GM12878 (cell line): ENCODE measurements at regions not wholly inside any gene's neighbourhood (a gene's known extent, or its start where the extent isn't known, plus 50 kb on each side); places are given as distances from the start of the nearest gene placed in this dataset.
A peak's percentile ranks its signal among the peaks of the same experiment; 100 is the strongest.

Experiments used
- ATAC-seq: fragments of 200-7000 bp; cut with Tn5 transposase; 3 replicates; pipeline ENCODE4 v1.9.1; 2020; ENCODE audit warnings: mild to moderate bottlenecking, moderate library complexity
- BruUV-seq: library from RNA; stranded (reverse); fragments of 400-500 nt; replicated peaks from 2 replicates; lab custom pipeline; 2021; lab: Mats Ljungman, UMichigan
- CTCF ChIA-PET: fragments of 300-600 bp; sonication (Branson Sonifier 250); formaldehyde crosslinking; extraction: SDS; loops from one replicate; lab custom pipeline; 2021; ENCODE audit warnings: inconsistent platforms; lab: Yijun Ruan, JAX
- POLR2A ChIA-PET: fragments of 350-600 bp; formaldehyde crosslinking; extraction: SDS; loops from one replicate; lab custom pipeline; 2021; ENCODE audit warnings: inconsistent platforms; lab: Charles Lee
- RAD21 ChIA-PET: fragments of 300-600 bp; sonication (Branson Sonifier 250); formaldehyde crosslinking; loops from one replicate; lab custom pipeline; 2023; ENCODE audit warnings: antibody characterized with exemption; ENCODE audit not compliant: unreplicated experiment; lab: Charles Lee
- SMC1A ChIA-PET: fragments of 300-600 bp; sonication (Branson Sonifier 250); formaldehyde crosslinking; loops from one replicate; lab custom pipeline; 2023; ENCODE audit not compliant: unreplicated experiment, uncharacterized antibody; lab: Charles Lee
- DNase-seq: peaks from one replicate; pipeline ENCODE4 v3.0.0-alpha.2; 2011; ENCODE audit warnings: low read depth, low spot score
- FAIRE-seq: peaks from 3 replicates; lab custom pipeline; 2011; peaks lifted over from hg19 to GRCh38; lab: Jason Lieb, UNC
- H2AFZ ChIP-seq: 2 replicates; pipeline ENCODE4 v1.6.0; 2011; ENCODE audit warnings: low read depth, low read length, control low read depth; ENCODE audit not compliant: control insufficient read depth
- H3K27ac ChIP-seq: 2 replicates; pipeline ENCODE4 v1.5.1; 2011; ENCODE audit warnings: control low read depth; ENCODE audit not compliant: control insufficient read depth, insufficient read depth
- H3K27me3 ChIP-seq, 2 experiments: replicated peaks in 1 of 2; 2 replicates each; pipeline versions ENCODE4 v1.6.0 to v1.6.1; 2011; ENCODE audit warnings: low read length in 1 of 2; ENCODE audit not compliant: control insufficient read depth in 2 of 2, insufficient read depth in 2 of 2
- H3K36me3 ChIP-seq, 2 experiments: 2 replicates each; pipeline ENCODE4 v1.5.1; 2011; ENCODE audit warnings: low read length in 1 of 2; ENCODE audit not compliant: control insufficient read depth in 2 of 2, insufficient read depth in 2 of 2
- H3K4me1 ChIP-seq: 2 replicates; pipeline ENCODE4 v1.6.1; 2011; ENCODE audit warnings: mild to moderate bottlenecking, low read length, moderate library complexity, mixed read lengths; ENCODE audit not compliant: control insufficient read depth, insufficient read depth
- H3K4me2 ChIP-seq: 2 replicates; pipeline ENCODE4 v1.6.0; 2011; ENCODE audit warnings: control low read depth; ENCODE audit not compliant: control insufficient read depth, insufficient read depth
- H3K4me3 ChIP-seq: fragments of 200-600 bp; sonication (generic); 2 replicates; pipeline ENCODE4 v1.5.1; 2016
- H3K79me2 ChIP-seq: 2 replicates; pipeline ENCODE4 v1.6.0; 2011; ENCODE audit warnings: low read length; ENCODE audit not compliant: control insufficient read depth, insufficient read depth
- H3K9ac ChIP-seq: 2 replicates; pipeline ENCODE4 v1.8.0; 2011; ENCODE audit warnings: low read length, control low read depth, mixed read lengths; ENCODE audit not compliant: control insufficient read depth, insufficient read depth
- H3K9me3 ChIP-seq: replicated peaks from 3 replicates; pipeline ENCODE4 v1.5.1; 2011; ENCODE audit warnings: mild to moderate bottlenecking, low read length; ENCODE audit not compliant: control insufficient read depth, insufficient read depth
- H4K20me1 ChIP-seq: 2 replicates; pipeline ENCODE4 v1.6.0; 2011; ENCODE audit not compliant: control insufficient read depth, insufficient read depth
- EGR1 ChIP-seq, 2 experiments: IDR thresholded peaks; 1 replicate in 1 of 2; 2 replicates in 1 of 2; pipeline ENCODE4 v1.6.1; 2011 to 2012; ENCODE audit warnings: low read depth in 2 of 2, low read length in 2 of 2, borderline replicate concordance in 1 of 2, mild to moderate bottlenecking in 1 of 2, moderate library complexity in 1 of 2
- ETV6 ChIP-seq, 2 experiments: fragments of 450-650 bp in 1 of 2; IDR thresholded peaks in 1 of 2; conservative IDR thresholded peaks in 1 of 2; 2 replicates each; pipeline ENCODE4 v1.6.1; 2014; ENCODE audit warnings: antibody characterized with exemption in 1 of 2, borderline replicate concordance in 1 of 2, low read depth in 1 of 2, mild to moderate bottlenecking in 1 of 2, moderate library complexity in 1 of 2
- HDGF ChIP-seq: fragments of 450-650 bp; IDR thresholded peaks from 2 replicates; pipeline ENCODE4 v1.6.1; 2016; ENCODE audit warnings: antibody characterized with exemption
- IKZF1 ChIP-seq: fragments of 450-650 bp; conservative IDR thresholded peaks from 2 replicates; pipeline ENCODE4 v1.6.1; 2017; ENCODE audit warnings: antibody characterized with exemption, mild to moderate bottlenecking
- NFIC ChIP-seq: IDR thresholded peaks from 2 replicates; pipeline ENCODE4 v1.6.1; 2012; ENCODE audit warnings: low read depth, mild to moderate bottlenecking, inconsistent platforms, low read length, moderate library complexity
- SP1 ChIP-seq: IDR thresholded peaks from one replicate; pipeline ENCODE4 v1.6.1; 2011; ENCODE audit warnings: low read depth, low read length
- WGBS: methylation state at CpG from one replicate; pipeline ENCODE4 v1.1.6; 2016; ENCODE audit warnings: low lambda C conversion rate; ENCODE audit not compliant: insufficient replicate concordance, insufficient coverage; ENCODE audit errors: missing lambda C conversion rate; 5-methylcytosine and 5-hydroxymethylcytosine counted together
- in situ Hi-C: fragments of 300-500 bp; cut with MboI; formaldehyde crosslinking; loops from 9 replicates; pipeline ENCODE4 v1.14.3; 2018; ENCODE audit warnings: mixed read lengths
- intact Hi-C: fragments of 100-400 bp; cut with micrococcal nuclease; formaldehyde crosslinking; loops from one replicate; pipeline ENCODE4 v1.14.2; 2022; ENCODE audit not compliant: unreplicated experiment
- TF ChIP-seq, protein P1 (sequence below): fragments of 450-650 bp; conservative IDR thresholded peaks from 2 replicates; pipeline ENCODE4 v1.6.1; 2017; ENCODE audit warnings: mild to moderate bottlenecking, moderate library complexity
- TF ChIP-seq, protein P2 (sequence below): fragments of 450-650 bp; IDR thresholded peaks from 2 replicates; pipeline ENCODE4 v1.6.1; 2017; ENCODE audit warnings: low read depth, mild to moderate bottlenecking, moderate library complexity
- TF ChIP-seq, protein P3 (sequence below): IDR thresholded peaks from 2 replicates; pipeline ENCODE4 v1.6.1; 2011; ENCODE audit warnings: low read depth, mild to moderate bottlenecking, low read length, moderate library complexity, borderline replicate concordance; ENCODE audit errors: extremely low read depth
- TF ChIP-seq, protein P4 (sequence below): IDR thresholded peaks from 2 replicates; pipeline ENCODE4 v1.6.1; 2011; ENCODE audit warnings: borderline replicate concordance, low read depth, mild to moderate bottlenecking, moderate library complexity, mixed read lengths, low read length; ENCODE audit not compliant: insufficient read depth; ENCODE audit errors: extremely low read length

DNA sequence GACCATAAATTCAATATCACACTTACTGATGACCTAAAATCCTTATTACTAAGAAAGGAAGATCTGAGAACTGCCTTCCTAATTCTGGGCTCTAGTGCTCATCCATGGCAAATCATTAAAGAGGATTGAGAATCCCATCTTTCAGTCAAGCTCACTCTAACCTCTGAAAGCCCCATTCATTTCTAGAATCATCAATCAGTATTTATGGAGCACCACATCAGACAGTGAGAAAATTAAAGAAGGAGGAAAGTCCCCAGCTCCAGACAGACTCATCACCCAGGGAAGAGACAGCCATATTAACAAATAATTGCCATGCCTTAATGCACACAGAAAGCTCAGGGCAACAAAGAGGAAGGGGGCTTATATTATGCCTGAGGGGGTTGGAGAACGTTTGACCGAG is 256.1 kb upstream of the SOX9 start (continued):
- TF ChIP-seq, protein P1, sequence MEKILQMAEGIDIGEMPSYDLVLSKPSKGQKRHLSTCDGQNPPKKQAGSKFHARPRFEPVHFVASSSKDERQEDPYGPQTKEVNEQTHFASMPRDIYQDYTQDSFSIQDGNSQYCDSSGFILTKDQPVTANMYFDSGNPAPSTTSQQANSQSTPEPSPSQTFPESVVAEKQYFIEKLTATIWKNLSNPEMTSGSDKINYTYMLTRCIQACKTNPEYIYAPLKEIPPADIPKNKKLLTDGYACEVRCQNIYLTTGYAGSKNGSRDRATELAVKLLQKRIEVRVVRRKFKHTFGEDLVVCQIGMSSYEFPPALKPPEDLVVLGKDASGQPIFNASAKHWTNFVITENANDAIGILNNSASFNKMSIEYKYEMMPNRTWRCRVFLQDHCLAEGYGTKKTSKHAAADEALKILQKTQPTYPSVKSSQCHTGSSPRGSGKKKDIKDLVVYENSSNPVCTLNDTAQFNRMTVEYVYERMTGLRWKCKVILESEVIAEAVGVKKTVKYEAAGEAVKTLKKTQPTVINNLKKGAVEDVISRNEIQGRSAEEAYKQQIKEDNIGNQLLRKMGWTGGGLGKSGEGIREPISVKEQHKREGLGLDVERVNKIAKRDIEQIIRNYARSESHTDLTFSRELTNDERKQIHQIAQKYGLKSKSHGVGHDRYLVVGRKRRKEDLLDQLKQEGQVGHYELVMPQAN = no peak
- TF ChIP-seq, protein P2, sequence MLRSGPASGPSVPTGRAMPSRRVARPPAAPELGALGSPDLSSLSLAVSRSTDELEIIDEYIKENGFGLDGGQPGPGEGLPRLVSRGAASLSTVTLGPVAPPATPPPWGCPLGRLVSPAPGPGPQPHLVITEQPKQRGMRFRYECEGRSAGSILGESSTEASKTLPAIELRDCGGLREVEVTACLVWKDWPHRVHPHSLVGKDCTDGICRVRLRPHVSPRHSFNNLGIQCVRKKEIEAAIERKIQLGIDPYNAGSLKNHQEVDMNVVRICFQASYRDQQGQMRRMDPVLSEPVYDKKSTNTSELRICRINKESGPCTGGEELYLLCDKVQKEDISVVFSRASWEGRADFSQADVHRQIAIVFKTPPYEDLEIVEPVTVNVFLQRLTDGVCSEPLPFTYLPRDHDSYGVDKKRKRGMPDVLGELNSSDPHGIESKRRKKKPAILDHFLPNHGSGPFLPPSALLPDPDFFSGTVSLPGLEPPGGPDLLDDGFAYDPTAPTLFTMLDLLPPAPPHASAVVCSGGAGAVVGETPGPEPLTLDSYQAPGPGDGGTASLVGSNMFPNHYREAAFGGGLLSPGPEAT = peak; percentile 65
- TF ChIP-seq, protein P3, sequence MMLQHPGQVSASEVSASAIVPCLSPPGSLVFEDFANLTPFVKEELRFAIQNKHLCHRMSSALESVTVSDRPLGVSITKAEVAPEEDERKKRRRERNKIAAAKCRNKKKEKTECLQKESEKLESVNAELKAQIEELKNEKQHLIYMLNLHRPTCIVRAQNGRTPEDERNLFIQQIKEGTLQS = no peak
- TF ChIP-seq NFIC (peak; percentile 55; the same call in 1 of the 2 replicates), IKZF1 (peak; percentile 78)

DNA sequence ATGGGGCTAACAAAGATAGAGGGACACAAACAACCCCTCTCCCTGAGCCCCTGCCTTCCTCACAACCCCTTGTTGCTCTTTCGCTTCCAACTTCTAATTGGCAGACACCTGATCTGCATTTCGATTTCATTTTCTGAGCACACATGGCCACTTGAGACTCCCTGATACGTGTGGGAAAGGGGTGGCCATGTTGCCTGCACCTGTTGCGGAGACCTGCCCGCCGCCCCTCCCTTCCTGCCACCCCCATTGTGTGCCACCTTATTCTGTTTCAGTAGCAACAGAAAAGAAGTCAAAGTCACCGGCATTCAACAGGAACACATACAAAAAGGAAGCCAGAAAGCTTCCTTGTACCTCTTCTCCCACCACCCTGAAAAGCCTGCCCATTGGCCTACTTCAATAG is 254.7 kb upstream of the SOX9 start:
- no peaks in the 10 kb centered on the region for H3K79me2 ChIP-seq
- no peaks in the 10 kb centered on the region for H3K36me3 ChIP-seq
- no peak overlapping the region for H3K9ac ChIP-seq
- H2AFZ ChIP-seq = no peak overlapping the region
- WGBS = 26% methylated on average over 7 of the region's 7 CpGs
- POLR2A ChIA-PET = no interaction called here
- TF ChIP-seq EGR1 (IDR thresholded peaks at IDR 0.05; ENCODE audit: borderline replicate concordance in 1 of 2, low read depth in 2 of 2, low read length in 2 of 2) = no peak
- TF ChIP-seq, protein P4, sequence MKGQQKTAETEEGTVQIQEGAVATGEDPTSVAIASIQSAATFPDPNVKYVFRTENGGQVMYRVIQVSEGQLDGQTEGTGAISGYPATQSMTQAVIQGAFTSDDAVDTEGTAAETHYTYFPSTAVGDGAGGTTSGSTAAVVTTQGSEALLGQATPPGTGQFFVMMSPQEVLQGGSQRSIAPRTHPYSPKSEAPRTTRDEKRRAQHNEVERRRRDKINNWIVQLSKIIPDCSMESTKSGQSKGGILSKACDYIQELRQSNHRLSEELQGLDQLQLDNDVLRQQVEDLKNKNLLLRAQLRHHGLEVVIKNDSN = no peak
- TF ChIP-seq ETV6 (conservative IDR thresholded peaks at IDR 0.05 in 1 of 2, IDR thresholded peaks at IDR 0.05 in 1 of 2; ENCODE audit: borderline replicate concordance in 1 of 2, low read depth in 1 of 2) = no peak
- no peak for TF ChIP-seq HDGF
- no peak for TF ChIP-seq SP1
- TF ChIP-seq, all 136 proteins: peak for 0
- Histone ChIP-seq H3K27me3 (no peaks in the 10 kb centered on the region), H4K20me1 (no peaks in the 10 kb centered on the region), H3K4me1 (no peaks in the 10 kb centered on the region), H3K9me3 (no peaks in the 10 kb centered on the region), H3K27ac (no peak overlapping the region), H3K4me2 (no peak overlapping the region), H3K4me3 (no peak overlapping the region)
- DNase-seq (no peak), FAIRE-seq (no peak), ATAC-seq (no peak)
- SMC1A ChIA-PET = interaction anchor here (0.5 kb wide), 1 partner anchor 550 kb away, joined by 4 read pairs; no protein-coding TSS in a partner anchor
- RAD21 ChIA-PET = no interaction called here
- intact Hi-C loops = no loop called here
- no TSS peak for BruUV-seq
- CTCF ChIA-PET = no interaction called here
- in situ Hi-C loops = no loop called here
